Motor neuron (in vitro differentiated cells): ENCODE measurements at regions not wholly inside any gene's neighbourhood (a gene's known extent, or its start where the extent isn't known, plus 50 kb on each side); places are given as distances from the start of the nearest gene placed in this dataset.
"Not testable (repeated sequence)": the region's sequence is repeated elsewhere in the genome, so short reads cannot be mapped to it uniquely, and the experiment has no call there.

Source experiments
- ATAC-seq, 8 experiments: fragments of 200-7000 bp; cut with Tn5 transposase; replicated peaks in 6 of 8; 2 replicates each; pipeline ENCODE4 v1.8.0; 2021; ENCODE audit warnings: mild to moderate bottlenecking in 8 of 8, moderate library complexity in 8 of 8
- H3K27ac ChIP-seq, 2 donors: fragments of 250-450 bp; sonication (Bioruptor Pico); 2 replicates each; pipeline ENCODE4 v1.9.0; 2021; ENCODE audit warnings: antibody characterized with exemption in 2 of 2, mild to moderate bottlenecking in 2 of 2, moderate library complexity in 1 of 2
- H3K4me1 ChIP-seq, 2 donors: fragments of 250-450 bp; sonication (Bioruptor Pico); replicated peaks in 1 of 2; 2 replicates each; pipeline ENCODE4 v1.6.1; 2021; ENCODE audit warnings: antibody characterized with exemption in 2 of 2, mild to moderate bottlenecking in 2 of 2, moderate library complexity in 1 of 2
- H3K4me3 ChIP-seq, 5 donors: fragments of 250-450 bp; sonication (Bioruptor Pico); 2 replicates each; pipeline ENCODE4 v1.9.0; 2021; ENCODE audit warnings: antibody characterized with exemption in 5 of 5, mild to moderate bottlenecking in 5 of 5, moderate library complexity in 4 of 5
- WGBS, 10 experiments: fragments of 450-650 bp; shearing (Covaris generic); methylation state at CpG; one replicate each; pipeline ENCODE4 v1.0.0; 2022; 5-methylcytosine and 5-hydroxymethylcytosine counted together
- in situ Hi-C, 9 experiments: fragments of 400-800 bp; cut with MboI; loops; one replicate each; pipeline ENCODE4 v1.15.0; 2021; ENCODE audit warnings: low sequenced_read_pairs in 9 of 9, low pct_unique_long_range_greater_than_20kb in 2 of 9; ENCODE audit not compliant: unreplicated experiment in 9 of 9

DNA sequence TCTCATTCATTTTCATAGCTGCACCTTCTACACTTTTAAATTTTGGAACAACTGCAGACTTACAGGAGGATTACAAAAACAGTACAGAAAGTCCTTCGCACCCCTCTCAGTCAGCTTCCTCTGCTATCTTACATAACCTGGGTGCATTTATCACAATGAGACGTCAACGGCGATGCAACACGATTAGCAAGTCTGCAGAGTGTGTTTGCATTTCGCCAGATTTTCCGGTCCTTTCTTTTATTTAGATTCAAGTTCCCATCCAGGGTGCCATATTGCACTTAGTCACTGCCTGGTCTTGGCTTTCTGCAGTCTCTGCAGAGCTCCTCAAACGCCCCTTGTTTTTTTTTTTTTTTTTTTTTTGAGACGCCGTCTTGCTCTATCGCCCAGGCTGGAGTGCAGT is 85.9 kb downstream of the ASMT start:
- Histone ChIP-seq H3K4me1 (no peaks in the 10 kb centered on the region), H3K4me3 (no peak overlapping the region), H3K27ac (no peak overlapping the region)
- in situ Hi-C loops: no loop called here
- no peak for ATAC-seq
- WGBS, 10 experiments: 20 to 94% (median 55%) methylated on average over 4 to 11 of the region's 11 CpGs; no CpG with 5 or more reads in 1 of the 10 experiments

DNA sequence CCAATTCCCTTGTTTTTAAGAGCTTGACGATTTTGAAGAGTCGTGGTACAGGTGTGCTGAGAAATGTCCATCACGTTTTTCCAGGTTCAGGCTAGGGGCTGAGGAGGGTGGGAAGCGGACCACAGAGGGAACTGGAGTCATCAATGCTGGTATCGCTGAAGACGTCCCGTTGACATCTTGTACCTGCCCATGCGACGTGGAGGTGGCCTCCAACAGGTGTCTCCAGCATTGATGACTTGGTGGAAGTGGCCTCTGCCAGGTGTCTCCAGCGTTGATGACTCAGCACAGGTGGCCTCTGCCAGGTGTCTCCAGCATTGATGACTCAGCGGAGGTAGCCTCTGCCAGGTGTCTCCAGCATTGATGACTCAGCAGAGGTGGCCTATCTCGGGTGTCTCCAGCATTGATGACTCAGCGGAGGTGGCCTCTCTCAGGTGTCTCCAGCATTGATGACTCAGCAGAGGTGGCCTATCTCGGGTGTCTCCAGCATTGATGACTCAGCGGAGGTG is 86.6 kb downstream of the ASMT start:
- ATAC-seq, H3K4me3 ChIP-seq, H3K4me1 ChIP-seq, H3K27ac ChIP-seq, in situ Hi-C loops: not testable (repeated sequence)
- 10 to 100% (median 98%) methylated on average over 1 to 3 of the region's 15 CpGs; no CpG with 5 or more reads in 6 of the 10 experiments for WGBS, 10 experiments

DNA sequence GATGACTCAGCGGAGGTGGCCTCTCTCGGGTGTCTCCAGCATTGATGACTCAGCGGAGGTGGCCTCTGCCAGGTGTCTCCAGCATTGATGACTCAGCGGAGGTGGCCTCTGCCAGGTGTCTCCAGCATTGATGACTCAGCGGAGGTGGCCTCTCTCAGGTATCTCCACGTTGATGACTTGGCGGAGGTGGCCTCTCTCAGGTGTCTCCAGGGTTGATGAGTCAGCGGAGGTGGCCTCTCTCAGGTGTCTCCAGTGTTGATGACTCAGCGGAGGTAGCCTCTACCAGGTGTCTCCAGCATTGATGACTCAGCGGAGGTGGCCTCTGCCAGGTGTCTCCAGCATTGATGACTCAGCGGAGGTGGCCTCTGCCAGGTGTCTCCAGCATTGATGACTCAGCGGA is 87.3 kb downstream of the ASMT start:
- 100% methylated on average over 1 of the region's 12 CpGs; no CpG with 5 or more reads in 9 of the 10 experiments for WGBS, 10 experiments
- in situ Hi-C loops, H3K4me1 ChIP-seq, H3K4me3 ChIP-seq, H3K27ac ChIP-seq, ATAC-seq: not testable (repeated sequence)

DNA sequence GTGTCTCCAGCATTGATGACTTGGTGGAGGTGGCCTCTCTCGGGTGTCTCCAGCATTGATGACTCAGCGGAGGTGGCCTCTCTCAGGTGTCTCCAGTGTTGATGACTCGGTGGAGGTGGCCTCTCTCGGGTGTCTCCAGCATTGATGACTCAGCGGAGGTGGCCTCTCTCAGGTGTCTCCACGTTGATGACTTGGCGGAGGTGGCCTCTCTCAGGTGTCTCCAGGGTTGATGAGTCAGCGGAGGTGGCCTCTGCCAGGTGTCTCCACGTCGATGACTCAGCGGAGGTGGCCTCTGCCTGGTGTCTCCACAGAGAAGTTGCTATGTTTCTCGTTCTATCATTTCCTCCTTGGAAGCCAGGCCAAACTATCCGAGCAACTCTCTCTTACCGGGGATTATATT is 87.7 kb downstream of the ASMT start:
- in situ Hi-C loops, ATAC-seq, H3K4me1 ChIP-seq, H3K27ac ChIP-seq, H3K4me3 ChIP-seq: not testable (repeated sequence)
- 31 to 100% (median 97%) methylated on average over 2 to 6 of the region's 14 CpGs; no CpG with 5 or more reads in 7 of the 10 experiments for WGBS, 10 experiments

DNA sequence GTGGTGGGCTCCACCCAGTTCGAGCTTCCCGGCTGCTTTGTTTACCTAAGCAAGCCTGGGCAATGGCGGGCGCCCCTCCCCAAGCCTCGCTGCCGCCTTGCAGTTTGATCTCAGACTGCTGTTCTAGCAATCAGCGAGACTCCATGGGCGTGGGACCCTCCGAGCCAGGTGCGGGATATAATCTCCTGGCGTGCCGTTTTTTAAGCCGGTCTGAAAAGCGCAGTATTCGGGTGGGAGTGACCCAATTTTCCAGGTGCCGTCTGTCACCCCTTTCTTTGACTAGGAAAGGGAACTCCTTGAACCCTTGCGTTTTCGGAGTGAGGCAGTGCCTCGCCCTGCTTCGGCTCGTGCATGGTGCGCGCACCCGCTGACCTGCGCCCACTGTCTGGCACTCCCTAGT is 94.4 kb downstream of the ASMT start:
- WGBS, 10 experiments: 89 to 96% methylated on average over 4 to 7 of the region's 25 CpGs; no CpG with 5 or more reads in 8 of the 10 experiments
- ATAC-seq, H3K27ac ChIP-seq, H3K4me3 ChIP-seq, H3K4me1 ChIP-seq, in situ Hi-C loops: not testable (repeated sequence)

DNA sequence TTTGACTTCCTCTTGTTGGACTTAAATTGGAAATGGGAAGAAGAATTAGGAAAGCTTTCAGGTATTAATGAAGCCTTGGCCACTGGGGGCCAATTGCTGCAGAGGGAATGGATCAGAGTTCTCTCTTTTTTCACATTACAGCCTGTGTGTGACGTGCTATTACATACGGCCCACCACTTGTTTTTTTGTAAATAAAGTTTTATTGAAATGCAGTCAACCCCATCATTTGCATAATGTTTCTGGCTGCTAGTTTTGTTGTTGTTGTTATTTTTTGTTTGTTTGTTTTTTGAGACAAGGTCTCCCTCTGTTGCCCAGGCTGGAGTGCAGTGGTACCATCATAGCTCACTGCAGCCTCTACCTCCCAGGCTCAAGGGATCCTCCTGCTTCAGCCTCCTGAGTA is 98.4 kb downstream of the ASMT start:
- 23 to 86% (median 33%) methylated on average over 2 of the region's 2 CpGs; no CpG with 5 or more reads in 7 of the 10 experiments for WGBS, 10 experiments
- Histone ChIP-seq H3K4me3 (no peak overlapping the region), H3K4me1 (peaks cover 0 to 3% of the 10 kb centered on the region in 2 donors), H3K27ac (no peak overlapping the region)
- ATAC-seq: no peak
- in situ Hi-C loops: no loop called here

DNA sequence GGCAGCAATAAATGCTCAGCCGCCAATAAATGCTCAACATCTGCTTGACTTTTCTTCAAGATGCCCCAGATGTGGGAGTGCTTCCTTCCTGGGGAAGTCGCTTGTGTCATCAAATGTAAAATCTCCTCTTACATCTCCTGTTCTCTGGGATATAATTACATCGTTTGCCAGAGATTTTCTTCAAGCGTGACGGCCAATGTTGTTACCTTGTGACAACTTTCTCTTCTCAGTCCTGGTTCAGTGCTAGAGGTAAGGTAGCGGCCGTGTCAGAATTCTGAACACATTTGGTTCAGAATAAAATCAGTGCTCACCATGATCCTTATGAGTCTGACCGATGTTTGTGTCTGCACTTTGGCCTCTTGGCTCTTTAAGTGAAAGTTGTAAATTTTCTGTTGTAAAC is 102.5 kb downstream of the ASMT start:
- in situ Hi-C loops: no loop called here

DNA sequence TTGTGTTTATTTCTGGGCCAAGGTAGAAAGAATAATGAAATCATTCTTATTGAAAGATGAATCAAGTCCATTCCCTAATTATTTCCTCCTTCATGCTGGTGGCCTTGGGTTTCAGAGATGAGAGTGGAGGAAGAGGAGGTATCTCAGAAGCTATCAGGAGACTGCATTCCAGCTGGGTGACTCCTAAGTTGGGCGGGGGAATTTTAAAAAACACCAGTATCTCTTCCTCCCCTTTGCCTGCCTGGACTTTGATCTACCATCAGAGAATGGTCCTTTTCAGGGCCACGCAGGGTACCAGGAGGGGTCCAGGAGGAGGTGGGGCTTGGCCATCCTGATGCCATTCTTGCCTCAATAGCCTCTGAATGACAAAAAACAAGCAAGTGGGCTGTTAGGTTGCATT is 104.4 kb downstream of the ASMT start:
- no peak overlapping the region for H3K27ac ChIP-seq
- ATAC-seq: no peak
- peaks cover 0 to 3% of the 10 kb centered on the region in 2 donors for H3K4me1 ChIP-seq
- no peak overlapping the region for H3K4me3 ChIP-seq
- 29 to 92% (median 40%) methylated on average over 1 to 2 of the region's 2 CpGs; no CpG with 5 or more reads in 5 of the 10 experiments for WGBS, 10 experiments
- in situ Hi-C loops: no loop called here

More for the DNA sequence above, 102.5 kb downstream of the ASMT start:
- H3K4me3 ChIP-seq: no peak overlapping the region
- 0 to 85% (median 70%) methylated on average over 1 to 8 of the region's 8 CpGs; no CpG with 5 or more reads in 1 of the 10 experiments for WGBS, 10 experiments
- peaks cover 0 to 3% of the 10 kb centered on the region in 2 donors for H3K4me1 ChIP-seq
- peak in 2 of 8 experiments; percentile 50 to 53 for ATAC-seq
- no peak overlapping the region for H3K27ac ChIP-seq

DNA sequence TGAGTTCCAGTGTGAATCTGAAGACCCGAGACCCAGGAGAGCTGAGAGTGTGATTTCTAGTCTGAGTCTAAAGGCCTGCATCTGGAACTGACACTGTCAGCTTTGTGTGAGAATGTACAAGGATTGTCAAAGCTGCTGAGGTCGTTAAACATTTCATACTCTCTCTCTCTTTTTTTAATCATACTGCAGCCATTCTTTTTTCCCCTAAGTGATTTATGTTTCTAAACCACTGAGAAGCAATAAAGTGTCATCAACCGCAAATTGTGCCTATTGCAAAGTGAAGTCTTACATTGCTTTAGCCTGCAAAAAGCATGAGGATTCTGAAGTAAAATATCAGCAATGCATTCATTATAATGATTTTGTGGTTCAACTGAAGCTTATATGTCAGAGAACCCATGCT is 106.0 kb downstream of the ASMT start:
- peak overlapping the region in 1 of 2 donors; percentile 53 for H3K27ac ChIP-seq
- peak in 2 of 8 experiments; percentile 20 to 30 for ATAC-seq
- 0 to 90% (median 39%) methylated on average over 2 to 3 of the region's 3 CpGs; no CpG with 5 or more reads in 2 of the 10 experiments for WGBS, 10 experiments
- peaks cover 0 to 3% of the 10 kb centered on the region in 2 donors for H3K4me1 ChIP-seq
- no peak overlapping the region for H3K4me3 ChIP-seq
- in situ Hi-C loops: no loop called here

DNA sequence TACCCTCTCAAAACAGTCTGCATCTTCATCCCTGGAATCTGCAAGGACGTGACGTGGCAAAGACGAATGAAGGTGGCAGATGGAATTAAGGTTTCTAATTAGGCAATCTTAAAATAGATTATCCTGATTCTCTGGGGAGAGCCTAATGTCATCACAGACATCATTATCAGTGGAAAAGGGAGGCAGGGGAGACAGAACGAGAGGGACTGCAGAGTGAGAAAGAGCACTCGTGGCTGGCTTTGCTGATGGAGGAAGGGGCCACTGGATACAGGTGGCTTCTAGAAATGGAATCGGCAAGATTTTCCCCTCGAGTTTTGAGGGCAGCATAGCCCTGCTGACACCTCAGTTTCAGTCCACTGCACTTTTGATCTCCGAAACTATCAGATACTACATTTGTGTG is 110.6 kb downstream of the ASMT start:
- Histone ChIP-seq H3K4me3 (no peak overlapping the region), H3K27ac (no peak overlapping the region), H3K4me1 (no peaks in the 10 kb centered on the region)
- in situ Hi-C loops: no loop called here
- WGBS, 10 experiments: 0 to 98% (median 55%) methylated on average over 1 to 8 of the region's 8 CpGs
- ATAC-seq: no peak

DNA sequence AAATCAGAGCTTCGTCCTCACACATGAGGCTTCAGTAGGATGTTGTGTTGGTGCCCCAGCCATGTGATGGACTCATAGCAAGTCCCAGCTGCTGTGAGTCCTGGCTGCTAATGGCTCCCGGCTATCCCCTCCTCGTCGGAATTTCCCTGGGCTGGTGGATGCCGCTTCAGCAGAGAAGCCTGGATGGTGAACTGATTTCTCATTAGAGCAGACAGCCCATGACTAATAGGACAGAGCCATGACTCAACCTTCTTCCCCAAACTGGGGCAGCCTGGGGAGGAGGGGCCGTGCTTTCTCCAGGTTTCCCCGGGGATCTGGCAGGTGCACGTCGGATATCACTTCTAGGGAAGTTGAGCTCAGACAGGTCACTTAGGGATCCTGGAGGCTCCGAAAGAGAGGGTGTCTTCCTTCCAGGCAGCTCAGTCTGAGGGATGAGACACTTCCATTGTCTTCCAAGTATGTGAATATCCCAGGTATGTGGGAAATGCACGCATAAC is 112.7 kb downstream of the ASMT start:
- 0 to 68% (median 38%) methylated on average over 1 to 5 of the region's 11 CpGs; no CpG with 5 or more reads in 5 of the 10 experiments for WGBS, 10 experiments
- no peaks in the 10 kb centered on the region for H3K4me1 ChIP-seq
- in situ Hi-C loops: no loop called here
- H3K27ac ChIP-seq: no peak overlapping the region
- ATAC-seq: peak in 5 of 8 experiments; percentile 76 to 99 (median 97)
- H3K4me3 ChIP-seq: no peak overlapping the region

DNA sequence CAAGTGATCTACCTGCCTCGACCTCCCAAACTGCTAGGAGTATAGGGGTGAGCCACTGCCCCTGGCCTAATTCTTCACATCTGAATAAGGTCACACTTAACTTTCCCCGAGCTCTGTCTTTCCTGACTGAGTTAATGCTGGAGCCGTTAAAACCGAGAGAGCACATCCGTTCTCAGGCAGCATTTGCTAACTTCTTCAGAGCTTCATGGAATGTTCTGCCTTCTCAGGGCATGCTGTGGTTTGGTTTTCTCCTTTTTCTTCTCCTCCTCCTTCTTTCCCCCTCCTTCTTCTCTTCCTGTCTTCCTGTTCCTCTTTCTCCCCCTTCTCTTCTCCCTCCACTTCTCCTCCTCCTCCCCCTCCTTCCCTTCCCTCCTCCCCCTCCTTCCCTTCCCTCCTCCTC is 119.9 kb downstream of the ASMT start:
- in situ Hi-C loops: no loop called here
- Histone ChIP-seq H3K4me1 (peaks cover 0 to 3% of the 10 kb centered on the region in 2 donors), H3K4me3 (no peak overlapping the region), H3K27ac (no peak overlapping the region)
- 28 to 90% (median 67%) methylated on average over 1 to 5 of the region's 5 CpGs; no CpG with 5 or more reads in 5 of the 10 experiments for WGBS, 10 experiments
- no peak for ATAC-seq

DNA sequence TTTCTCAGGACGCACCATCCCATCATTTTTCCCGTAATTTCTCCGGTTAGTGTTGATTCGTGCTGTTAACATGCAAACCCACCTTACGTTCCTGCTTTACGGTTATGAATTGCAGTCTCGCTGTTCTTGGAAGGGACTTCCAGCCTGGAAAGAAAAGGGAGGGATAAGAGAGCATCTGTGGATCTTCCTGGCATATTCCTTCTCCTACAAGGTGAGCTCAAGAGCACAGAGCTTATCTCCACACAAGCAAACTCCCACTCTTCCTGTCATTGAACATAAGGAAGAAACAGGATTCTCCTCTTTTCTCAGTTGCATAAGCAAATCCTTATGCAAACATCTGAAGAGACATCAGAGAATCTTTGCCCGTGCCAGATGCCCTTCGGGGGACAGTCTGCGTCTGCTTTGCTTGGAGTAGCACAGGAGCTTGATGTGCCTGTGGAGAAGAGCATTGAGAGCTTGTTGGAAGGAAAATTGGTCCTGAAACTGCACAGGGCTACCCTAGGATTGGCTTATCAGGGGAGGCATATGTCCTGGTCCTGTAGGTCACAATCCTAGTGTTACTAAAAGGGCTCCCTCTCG is 127.0 kb downstream of the ASMT start:
- no peak for ATAC-seq
- no peak overlapping the region for H3K4me3 ChIP-seq
- 20 to 97% (median 66%) methylated on average over 1 to 7 of the region's 11 CpGs; no CpG with 5 or more reads in 2 of the 10 experiments for WGBS, 10 experiments
- H3K27ac ChIP-seq: no peak overlapping the region
- in situ Hi-C loops: no loop called here
- peaks cover 0 to 11% of the 10 kb centered on the region in 2 donors for H3K4me1 ChIP-seq
